ENCODE measurements at regions not wholly inside any gene's neighbourhood (a gene's known extent, or its start where the extent isn't known, plus 50 kb on each side); places are given as distances from the start of the nearest gene placed in this dataset.

- TF ChIP-seq, protein P1, sequence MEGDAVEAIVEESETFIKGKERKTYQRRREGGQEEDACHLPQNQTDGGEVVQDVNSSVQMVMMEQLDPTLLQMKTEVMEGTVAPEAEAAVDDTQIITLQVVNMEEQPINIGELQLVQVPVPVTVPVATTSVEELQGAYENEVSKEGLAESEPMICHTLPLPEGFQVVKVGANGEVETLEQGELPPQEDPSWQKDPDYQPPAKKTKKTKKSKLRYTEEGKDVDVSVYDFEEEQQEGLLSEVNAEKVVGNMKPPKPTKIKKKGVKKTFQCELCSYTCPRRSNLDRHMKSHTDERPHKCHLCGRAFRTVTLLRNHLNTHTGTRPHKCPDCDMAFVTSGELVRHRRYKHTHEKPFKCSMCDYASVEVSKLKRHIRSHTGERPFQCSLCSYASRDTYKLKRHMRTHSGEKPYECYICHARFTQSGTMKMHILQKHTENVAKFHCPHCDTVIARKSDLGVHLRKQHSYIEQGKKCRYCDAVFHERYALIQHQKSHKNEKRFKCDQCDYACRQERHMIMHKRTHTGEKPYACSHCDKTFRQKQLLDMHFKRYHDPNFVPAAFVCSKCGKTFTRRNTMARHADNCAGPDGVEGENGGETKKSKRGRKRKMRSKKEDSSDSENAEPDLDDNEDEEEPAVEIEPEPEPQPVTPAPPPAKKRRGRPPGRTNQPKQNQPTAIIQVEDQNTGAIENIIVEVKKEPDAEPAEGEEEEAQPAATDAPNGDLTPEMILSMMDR (IDR thresholded peaks at IDR 0.05; ENCODE audit: low read depth, low read length), result no peak
- no peak for TF ChIP-seq EZH2phosphoT487 (IDR thresholded peaks at IDR 0.05; ENCODE audit: low read depth)
These were observed 274.4 kb upstream of the RORA start for GRCh38 chr15:61503383-61503969.

Measured in OCI-LY3 (cell line).